Ammon's horn (tissue), 1 donor: ENCODE measurements at regions not wholly inside any gene's neighbourhood (a gene's known extent, or its start where the extent isn't known, plus 50 kb on each side); places are given as distances from the start of the nearest gene placed in this dataset.
"Not testable (repeated sequence)": the region's sequence is repeated elsewhere in the genome, so short reads cannot be mapped to it uniquely, and the experiment has no call there.

Experiments used
- DNase-seq: peaks from one replicate; pipeline ENCODE4 v3.0.0-alpha.2; 2016; ENCODE audit warnings: low spot score

DNA sequence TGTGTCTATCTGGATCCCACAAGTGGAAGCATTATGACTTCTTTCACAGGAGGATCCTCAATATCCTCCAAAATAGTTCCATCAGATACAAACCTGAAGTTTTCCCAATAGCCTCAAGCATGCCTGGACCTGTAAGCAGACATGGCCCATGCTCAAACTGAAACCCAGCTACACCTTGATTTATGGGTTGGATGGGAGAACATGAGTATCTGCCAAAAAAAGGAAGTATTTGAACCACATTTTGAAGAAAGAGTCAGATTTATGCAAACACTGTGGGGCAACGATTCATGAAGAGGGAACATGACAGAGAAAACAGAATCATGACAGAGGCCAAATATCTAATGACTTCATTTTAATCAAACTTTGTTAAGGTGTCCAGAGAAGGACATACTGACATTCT lies 351.0 kb upstream of the NFIA start:
- DNase-seq: no peak

DNA sequence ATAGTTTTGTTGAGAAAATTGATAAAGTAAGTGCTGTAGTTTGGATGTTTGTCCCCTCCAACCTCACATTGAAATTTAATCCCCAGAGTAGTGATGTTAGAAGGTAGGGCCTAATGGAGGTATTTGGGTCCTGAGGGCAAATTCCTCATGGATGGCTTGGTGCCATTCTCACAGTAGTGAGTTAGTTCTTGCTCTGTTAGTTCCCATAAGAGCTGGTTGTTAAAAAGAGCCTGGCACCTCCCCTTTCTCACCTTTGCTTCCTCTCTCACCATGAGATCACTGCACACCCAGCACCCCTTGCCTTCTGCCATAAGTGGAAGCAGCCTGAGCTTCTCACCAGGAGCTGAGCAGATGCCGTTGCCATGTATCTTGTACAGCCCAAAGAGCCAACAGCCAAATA lies 354.8 kb upstream of the NFIA start:
- no peak for DNase-seq

GRCh38 chr1:60716472-60716871 lies 365.9 kb upstream of the NFIA start:
- DNase-seq: no peak

DNA sequence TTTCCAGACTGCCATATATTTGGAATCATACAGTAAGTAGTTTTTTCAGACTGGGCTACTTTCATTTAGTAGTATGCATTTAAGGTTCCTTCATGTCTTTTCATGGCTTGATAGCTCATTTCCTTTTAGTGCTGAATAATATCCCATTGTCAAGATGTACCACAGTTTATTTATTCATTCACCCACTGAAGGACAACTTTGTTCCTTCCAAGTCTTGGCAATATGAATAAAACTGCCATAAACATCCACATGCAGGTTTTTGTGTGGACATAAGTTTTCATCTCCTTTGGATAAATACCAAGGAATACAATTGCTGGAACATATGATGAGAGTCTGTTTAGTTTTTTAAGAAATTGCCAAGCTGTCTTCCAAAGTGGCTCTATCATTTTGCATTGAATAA lies 366.4 kb upstream of the NFIA start:
- no peak for DNase-seq

DNA sequence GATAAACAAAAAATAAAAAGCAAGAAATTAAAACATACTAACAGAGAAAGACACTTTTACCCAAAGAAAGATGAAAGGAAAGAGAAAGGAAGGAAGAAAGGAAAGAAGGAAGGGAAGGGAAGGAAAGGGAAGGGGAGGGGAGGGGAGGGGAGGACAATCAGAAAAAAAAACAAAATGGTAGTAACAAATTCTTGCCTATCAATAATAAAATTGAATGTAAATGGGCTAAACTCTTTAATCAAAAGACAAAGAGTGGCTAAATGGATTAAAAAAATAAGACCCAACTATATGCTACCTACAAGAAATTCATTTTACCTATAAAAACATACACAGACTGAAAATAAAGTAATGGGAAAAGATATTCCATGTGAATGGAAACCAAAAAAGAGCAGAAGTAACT lies 372.9 kb upstream of the NFIA start:
- DNase-seq: no peak

- no peak for DNase-seq
These were observed 377.3 kb upstream of the NFIA start for GRCh38 chr1:60705026-60705425.

DNA sequence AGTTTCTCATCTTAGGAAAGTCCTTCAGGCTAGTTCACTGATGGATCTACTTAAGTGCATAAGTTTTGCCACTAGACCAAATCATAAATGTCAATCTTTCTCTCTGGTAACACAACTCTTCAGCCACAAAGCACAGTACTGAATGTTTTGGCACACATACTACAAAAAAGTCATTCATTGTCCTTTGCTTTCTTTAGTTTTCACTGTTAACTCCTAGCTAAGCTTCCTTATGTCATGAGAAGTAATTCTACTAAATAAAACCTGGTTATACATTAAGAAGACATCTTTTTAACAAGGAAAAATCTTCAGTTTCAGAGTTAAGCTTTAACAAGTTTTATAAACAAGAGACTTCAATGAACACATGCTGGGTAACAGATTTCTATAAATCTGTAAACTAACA lies 379.2 kb upstream of the NFIA start:
- DNase-seq: no peak

DNA sequence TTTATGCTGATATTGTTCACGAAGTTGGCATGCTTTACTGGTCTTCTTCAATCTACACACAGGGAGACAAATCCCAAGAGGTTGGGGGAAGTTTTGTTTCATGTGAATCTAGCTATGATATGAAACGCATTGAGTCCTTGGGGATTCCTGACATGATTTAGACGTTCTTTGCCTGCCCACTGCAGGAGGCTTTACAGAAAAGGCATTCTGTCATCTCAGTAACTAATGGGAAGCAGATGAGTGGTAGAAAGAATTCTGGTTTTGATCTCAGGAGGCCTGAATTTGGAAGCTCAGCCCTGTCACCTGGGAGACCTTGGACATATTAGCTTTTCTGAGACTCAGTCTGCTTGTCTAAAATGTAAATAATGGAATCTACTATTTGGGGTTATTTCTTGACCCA lies 383.0 kb upstream of the NFIA start:
- no peak for DNase-seq

DNA sequence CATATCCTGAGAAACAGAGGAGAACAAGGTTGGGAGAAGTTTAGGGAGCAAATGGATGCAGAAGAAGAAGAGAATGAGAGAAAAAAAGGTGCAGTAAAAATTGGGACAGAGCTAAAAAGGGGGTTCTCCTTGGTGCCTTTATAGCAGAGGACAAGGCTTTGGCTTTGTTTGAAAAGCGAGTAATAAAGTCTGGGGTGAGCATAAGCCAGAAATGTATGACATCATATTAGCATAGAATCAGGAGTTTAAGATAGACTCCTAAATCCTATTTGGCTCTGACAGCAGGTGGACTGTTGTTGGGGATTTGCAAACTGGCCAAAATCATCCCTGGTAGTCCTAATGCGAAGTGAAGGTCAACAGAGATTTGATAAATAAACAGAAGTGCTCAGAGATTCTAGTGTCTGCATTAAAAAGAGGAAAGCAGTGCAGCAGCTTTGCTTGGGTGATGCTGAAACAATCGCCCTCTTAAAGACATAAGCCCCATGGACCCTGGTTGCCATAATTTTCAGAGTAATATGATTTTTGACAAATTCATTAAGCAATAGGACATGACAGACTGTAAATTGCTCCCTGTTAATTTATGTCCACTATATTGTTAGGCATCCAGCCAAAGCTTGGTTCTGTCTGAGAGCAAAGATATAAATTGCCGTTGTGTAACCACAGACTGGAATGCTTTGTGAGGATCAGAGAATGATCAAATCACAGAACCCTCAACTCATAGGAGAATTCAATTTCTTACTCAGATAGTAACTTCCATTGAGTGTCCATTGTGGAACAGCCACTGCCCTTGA lies 385.0 kb upstream of the NFIA start:
- no peak for DNase-seq

DNA sequence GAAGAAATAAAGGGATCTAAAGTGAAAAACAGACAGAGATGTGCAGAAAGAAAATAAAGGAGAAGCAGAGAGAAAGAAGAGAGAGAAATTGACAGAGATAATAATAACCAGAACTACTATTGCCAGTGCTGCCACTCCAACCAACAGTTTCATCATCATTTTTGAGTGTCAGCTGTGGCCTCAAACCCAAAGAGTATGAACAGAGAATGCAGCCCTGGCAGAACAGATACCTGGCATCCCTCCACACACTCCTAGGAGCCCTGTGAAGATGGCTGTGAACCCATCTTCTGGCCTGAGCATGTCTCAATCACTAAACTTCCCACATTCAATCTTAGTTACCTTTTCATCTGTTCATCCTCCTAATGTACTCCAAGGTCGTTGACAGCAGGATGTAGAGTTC lies 385.8 kb upstream of the NFIA start:
- no peak for DNase-seq

- peak; percentile 8 for DNase-seq
These were observed 386.6 kb upstream of the NFIA start for GRCh38 chr1:60695716-60696171.

DNA sequence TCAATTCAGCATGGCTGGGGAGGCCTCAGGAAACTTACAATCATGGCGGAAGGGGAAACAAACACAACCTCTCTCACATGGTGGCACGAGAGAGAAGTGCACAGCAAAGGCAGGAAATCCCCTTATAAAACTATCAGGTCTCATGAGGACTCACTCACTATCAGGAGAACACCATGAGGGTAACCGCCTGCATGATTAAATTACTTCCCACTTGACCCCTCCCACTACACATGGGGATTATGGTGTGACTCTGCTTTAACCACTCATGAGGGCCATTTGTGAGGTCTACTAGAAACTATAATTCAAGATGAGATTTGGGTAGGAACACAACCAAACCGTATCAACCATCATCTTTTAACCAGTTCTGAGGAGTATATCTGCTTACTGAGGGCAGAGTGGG lies 387.4 kb upstream of the NFIA start:
- no peak for DNase-seq

DNA sequence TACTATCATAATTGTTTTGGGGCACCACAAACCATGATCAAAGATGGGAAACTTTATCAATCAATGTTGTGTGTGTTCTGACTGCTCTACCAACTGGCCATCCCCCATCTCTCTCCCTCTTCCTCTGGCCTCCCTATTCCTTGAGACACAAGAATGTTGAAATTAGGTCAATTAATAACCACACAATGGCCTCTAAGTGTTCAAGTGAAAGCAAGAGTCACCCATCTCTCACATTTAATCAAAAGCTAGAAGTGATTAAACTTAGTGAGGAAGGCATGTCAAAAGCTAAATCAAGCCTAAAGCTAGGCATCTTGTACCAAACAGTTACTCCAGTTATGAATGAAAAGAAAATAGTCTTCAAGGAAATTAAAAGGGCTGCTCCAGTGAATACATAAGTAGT lies 390.3 kb upstream of the NFIA start:
- DNase-seq: no peak

- DNase-seq: not testable (repeated sequence)
These were observed 394.1 kb upstream of the NFIA start for GRCh38 chr1:60688221-60688620.

DNA sequence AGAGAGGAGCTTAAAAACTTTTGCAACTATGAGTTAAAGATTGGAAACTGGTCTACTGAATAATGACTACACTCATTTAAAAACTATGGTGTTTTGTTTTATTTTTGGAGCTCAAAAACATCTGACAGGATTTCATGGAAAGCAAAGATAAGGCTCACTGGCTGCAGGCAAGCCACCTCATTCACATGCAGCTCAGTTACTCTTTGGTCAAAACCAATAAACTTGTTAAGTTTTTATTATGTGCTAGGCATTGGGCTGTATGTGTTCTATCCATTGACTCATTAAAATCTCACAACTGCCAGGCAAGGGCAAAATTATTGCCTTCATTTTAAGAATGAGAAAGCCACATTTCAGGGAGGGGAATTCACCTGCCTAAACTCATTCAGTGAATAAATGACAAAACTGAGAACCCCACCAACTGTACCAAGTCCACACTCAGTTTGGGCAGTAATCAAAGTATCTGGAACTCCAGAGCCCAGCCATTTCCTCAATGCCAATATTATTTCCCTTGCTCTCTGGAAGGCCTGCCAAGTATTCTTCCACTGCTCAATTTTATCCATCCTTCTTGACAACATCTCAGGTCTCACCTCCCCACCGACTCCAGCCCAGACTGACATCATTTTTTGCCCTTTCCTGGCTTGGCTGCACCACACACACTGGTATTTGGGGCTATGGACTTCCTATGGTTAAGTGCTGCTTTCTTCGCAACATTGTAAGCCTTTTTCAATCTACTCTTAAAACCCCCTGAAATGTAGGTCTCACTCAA lies 401.1 kb upstream of the NFIA start:
- DNase-seq: no peak

DNA sequence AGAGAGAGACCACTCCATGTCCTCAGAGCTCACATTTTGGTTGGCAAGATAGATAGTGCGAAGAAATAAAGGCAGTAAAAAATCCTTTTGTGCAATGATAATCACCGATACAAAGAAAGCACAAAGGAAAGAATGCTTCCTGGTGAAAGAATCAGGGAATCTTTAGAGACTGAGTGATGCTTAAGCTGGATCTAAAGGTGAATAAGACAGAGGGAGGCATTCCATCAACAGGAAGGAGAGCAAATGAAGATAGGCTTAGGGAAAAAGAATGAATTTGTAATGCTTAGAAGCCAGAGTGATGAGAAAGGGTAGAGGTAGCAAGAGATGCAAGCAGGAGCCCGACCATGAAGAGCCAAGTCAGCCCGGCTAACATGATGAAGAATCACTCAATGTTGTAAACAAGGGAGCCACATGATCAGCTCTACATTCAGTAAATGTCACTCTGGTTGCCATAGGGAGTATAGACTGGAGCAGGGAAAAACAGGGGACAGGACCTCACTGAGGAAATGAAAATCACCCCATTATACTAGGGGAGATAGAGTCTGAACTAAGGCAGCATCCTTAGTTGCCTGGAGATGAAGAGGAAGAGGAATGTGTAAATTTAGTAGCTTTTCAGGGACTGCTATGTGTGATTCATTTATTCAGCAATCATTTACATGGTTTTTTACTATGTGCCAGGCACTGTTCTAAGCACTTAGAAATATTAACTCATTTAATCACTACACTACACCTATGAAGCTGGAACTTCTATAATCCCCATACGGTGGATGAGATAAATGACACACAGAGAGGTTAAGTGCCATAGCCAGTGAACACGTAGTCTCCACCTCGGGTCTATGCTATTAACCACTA lies 402.6 kb upstream of the NFIA start:
- no peak for DNase-seq

GRCh38 chr1:60678802-60679201 lies 403.6 kb upstream of the NFIA start:
- no peak for DNase-seq

GRCh38 chr1:60678391-60678790 lies 404.0 kb upstream of the NFIA start:
- no peak for DNase-seq

DNA sequence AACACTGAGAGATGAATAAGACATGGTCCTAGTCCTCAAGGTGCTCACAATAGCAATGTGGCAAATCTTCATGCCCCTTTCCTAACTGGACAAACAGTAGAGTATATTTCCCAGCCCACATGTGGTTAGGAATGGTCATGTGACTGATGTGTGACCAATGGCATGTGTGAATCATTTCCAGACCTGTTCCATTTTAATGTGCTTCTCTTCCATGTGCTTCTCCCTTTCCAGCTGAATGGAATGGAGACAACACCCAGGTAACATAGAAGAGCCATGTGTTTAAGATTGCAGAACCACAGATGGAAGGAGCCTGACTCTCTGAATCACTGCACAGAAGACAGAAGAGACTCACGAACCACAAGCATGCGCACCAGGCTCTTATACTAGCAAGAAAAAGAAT lies 409.9 kb upstream of the NFIA start:
- DNase-seq: no peak

GRCh38 chr1:60670302-60670701 lies 412.1 kb upstream of the NFIA start:
- no peak for DNase-seq

GRCh38 chr1:60668585-60668984 lies 413.8 kb upstream of the NFIA start:
- DNase-seq: no peak

GRCh38 chr1:60665311-60665710 lies 417.1 kb upstream of the NFIA start:
- DNase-seq: no peak
